Spleen (tissue), 11 donors: ENCODE measurements at regions not wholly inside any gene's neighbourhood (a gene's known extent, or its start where the extent isn't known, plus 50 kb on each side); places are given as distances from the start of the nearest gene placed in this dataset.

Experiments used
- DNase-seq: peaks from one replicate; pipeline ENCODE4 v3.0.0-alpha.2; 2020
- H3K27ac ChIP-seq, 8 donors: fragments of 200-600 bp; sonication (generic) in 7 of 8; 1 replicate in 4 of 8; 2 replicates in 4 of 8; pipeline versions ENCODE4 v1.5.0 to v1.8.0; 2016 to 2021; ENCODE audit warnings: inconsistent platforms in 4 of 8, mild to moderate bottlenecking in 4 of 8, moderate library complexity in 1 of 8
- H3K27me3 ChIP-seq, 7 donors: fragments of 200-600 bp; sonication (generic) in 6 of 7; replicated peaks in 1 of 7; 1 replicate in 4 of 7; 2 replicates in 3 of 7; pipeline versions ENCODE4 v1.5.0 to v1.8.0; 2016 to 2021; ENCODE audit warnings: inconsistent platforms in 3 of 7, mild to moderate bottlenecking in 1 of 7
- H3K36me3 ChIP-seq, 6 donors: fragments of 200-600 bp; sonication (generic) in 5 of 6; 1 replicate in 4 of 6; 2 replicates in 2 of 6; pipeline versions ENCODE4 v1.5.0 to v1.8.0; 2016 to 2021; ENCODE audit warnings: inconsistent platforms in 2 of 6
- H3K4me1 ChIP-seq, 6 donors: fragments of 200-600 bp; sonication (generic) in 5 of 6; 1 replicate in 3 of 6; 2 replicates in 3 of 6; pipeline versions ENCODE4 v1.5.0 to v1.8.0; 2016 to 2021; ENCODE audit warnings: inconsistent platforms in 3 of 6
- H3K4me3 ChIP-seq, 8 donors: fragments of 200-600 bp; sonication (generic) in 7 of 8; 1 replicate in 4 of 8; 2 replicates in 4 of 8; pipeline versions ENCODE4 v1.5.0 to v1.8.0; 2016 to 2021; ENCODE audit warnings: inconsistent platforms in 4 of 8, mild to moderate bottlenecking in 4 of 8, moderate library complexity in 2 of 8
- H3K9me3 ChIP-seq, 8 donors: fragments of 200-600 bp; sonication (generic) in 7 of 8; 1 replicate in 4 of 8; 2 replicates in 4 of 8; pipeline versions ENCODE4 v1.5.0 to v1.8.0; 2016 to 2021; ENCODE audit warnings: inconsistent platforms in 4 of 8
- CTCF ChIP-seq, 11 experiments: fragments of 200-600 bp in 7 of 11; fragments of 450-650 bp in 4 of 11; sonication (generic) in 4 of 11; IDR thresholded peaks in 8 of 11; conservative IDR thresholded peaks in 3 of 11; 1 replicate in 7 of 11; 2 replicates in 4 of 11; pipeline versions ENCODE4 v1.4.0 to v1.8.0; 2016 to 2021; ENCODE audit warnings: antibody characterized with exemption in 11 of 11, inconsistent platforms in 4 of 11, mild to moderate bottlenecking in 1 of 11
- POLR2A ChIP-seq, 3 donors: fragments of 450-650 bp; IDR thresholded peaks; one replicate each; pipeline ENCODE4 v1.5.1; 2017; ENCODE audit warnings: antibody characterized with exemption in 3 of 3, mild to moderate bottlenecking in 1 of 3
- POLR2AphosphoS5 ChIP-seq, 3 donors: sonication (generic); formaldehyde crosslinking; IDR thresholded peaks; one replicate each; pipeline ENCODE4 v1.5.1; 2017; ENCODE audit warnings: antibody characterized with exemption in 3 of 3
- WGBS, 5 donors: extraction: QIAGEN DNeasy Blood & Tissue Kit in 3 of 5; methylation state at CpG; one replicate each; pipeline versions ENCODE4 v1.1.5 to v1.1.7; 2013 to 2018; 5-methylcytosine and 5-hydroxymethylcytosine counted together
- intact Hi-C: fragments of 100-400 bp; cut with DNase I; formaldehyde crosslinking; loops from one replicate; pipeline ENCODE4 v1.15.0; 2023; ENCODE audit warnings: low total_unique reads
- donor health status: healthy with polysubstance abuse.
- donor health status: DM: no; HTN: no; CAD: no; lungs with moderate emphysema.
- donor health status: DM: no; HTN: no; CAD: no.
- donor health status: Bipolar disorder and iron deficiency.
- donor health status: healthy.
- donor health status: DM: no; HTN: no; CAD: no.
- donor health status: DM: yes; HTN: yes; CAD: no.

- DNase-seq = no peak
- Histone ChIP-seq H3K9me3 (peaks cover 0 to 6% (median 2%) of the 10 kb centered on the region in 8 donors), H3K27me3 (no peaks in the 10 kb centered on the region), H3K36me3 (no peaks in the 10 kb centered on the region), H3K27ac (no peak overlapping the region), H3K4me3 (no peak overlapping the region), H3K4me1 (peaks cover 0 to 15% (median 5%) of the 10 kb centered on the region in 6 donors)
- WGBS, 5 donors = 64 to 78% (median 70%) methylated on average over 3 of the region's 3 CpGs
- no peak for TF ChIP-seq POLR2AphosphoS5 (IDR thresholded peaks at IDR 0.05)
- TF ChIP-seq CTCF (IDR thresholded peaks at IDR 0.05 in 8 of 11, conservative IDR thresholded peaks at IDR 0.05 in 3 of 11) = no peak
- TF ChIP-seq POLR2A (IDR thresholded peaks at IDR 0.05) = no peak
- intact Hi-C loops = no loop called here
Measured at GRCh38 chr10:28981007-28981406, 303.7 kb downstream of the BAMBI start.

- H3K27me3 ChIP-seq = no peaks in the 10 kb centered on the region
- no peak overlapping the region for H3K4me3 ChIP-seq
- H3K27ac ChIP-seq = no peak overlapping the region
- no peak for DNase-seq
- intact Hi-C loops = no loop called here
- H3K36me3 ChIP-seq = no peaks in the 10 kb centered on the region
- no peaks in the 10 kb centered on the region for H3K9me3 ChIP-seq
- peaks cover 0 to 15% (median 5%) of the 10 kb centered on the region in 6 donors for H3K4me1 ChIP-seq
- no peak for TF ChIP-seq POLR2A (IDR thresholded peaks at IDR 0.05)
- TF ChIP-seq POLR2AphosphoS5 (IDR thresholded peaks at IDR 0.05) = no peak
- no peak for TF ChIP-seq CTCF (IDR thresholded peaks at IDR 0.05 in 8 of 11, conservative IDR thresholded peaks at IDR 0.05 in 3 of 11)
- WGBS, 5 donors = 86 to 97% (median 92%) methylated on average over 6 of the region's 6 CpGs
Measured at GRCh38 chr10:28982974-28983373, 305.7 kb downstream of the BAMBI start.

GRCh38 chr10:28983799-28984198, 305.1 kb upstream of the LYZL1 start:
- WGBS, 5 donors = 58 to 62% (median 61%) methylated on average over 3 of the region's 3 CpGs
- Histone ChIP-seq H3K27ac (no peak overlapping the region), H3K9me3 (no peaks in the 10 kb centered on the region), H3K27me3 (no peaks in the 10 kb centered on the region), H3K36me3 (no peaks in the 10 kb centered on the region), H3K4me1 (peaks cover 0 to 15% (median 5%) of the 10 kb centered on the region in 6 donors), H3K4me3 (no peak overlapping the region)
- TF ChIP-seq POLR2A (IDR thresholded peaks at IDR 0.05) (no peak), CTCF (IDR thresholded peaks at IDR 0.05 in 8 of 11, conservative IDR thresholded peaks at IDR 0.05 in 3 of 11) (no peak), POLR2AphosphoS5 (IDR thresholded peaks at IDR 0.05) (no peak)
- intact Hi-C loops = no loop called here
- DNase-seq = no peak

GRCh38 chr10:28984431-28984830, 304.4 kb upstream of the LYZL1 start:
- 11 to 23% (median 18%) methylated on average over 6 of the region's 6 CpGs for WGBS, 5 donors
- no peaks in the 10 kb centered on the region for H3K36me3 ChIP-seq
- intact Hi-C loops = no loop called here
- peaks cover 0 to 15% (median 5%) of the 10 kb centered on the region in 6 donors for H3K4me1 ChIP-seq
- DNase-seq = peak; percentile 76
- no peak overlapping the region for H3K27ac ChIP-seq
- H3K9me3 ChIP-seq = no peaks in the 10 kb centered on the region
- no peak overlapping the region for H3K4me3 ChIP-seq
- no peaks in the 10 kb centered on the region for H3K27me3 ChIP-seq
- TF ChIP-seq POLR2A (IDR thresholded peaks at IDR 0.05) (no peak), POLR2AphosphoS5 (IDR thresholded peaks at IDR 0.05) (peak in 2 of 3 donors; percentile 39 to 53)
